ENCODE measurements at regions not wholly inside any gene's neighbourhood (a gene's known extent, or its start where the extent isn't known, plus 50 kb on each side); places are given as distances from the start of the nearest gene placed in this dataset.

- TF ChIP-seq CTCF (IDR thresholded peaks at IDR 0.05) (no peak), EP300 (IDR thresholded peaks at IDR 0.05) (no peak)
Observed at GRCh38 chr4:24405926-24406325, 178.4 kb downstream of the DHX15 start.

Measured in ovary (tissue), 3 donors.